Neural progenitor cell (in vitro differentiated cells): ENCODE measurements at regions not wholly inside any gene's neighbourhood (a gene's known extent, or its start where the extent isn't known, plus 50 kb on each side); places are given as distances from the start of the nearest gene placed in this dataset.

ENCODE experiments used
- DNase-seq: peaks from one replicate; pipeline ENCODE4 v3.0.0-alpha.2; 2016; ENCODE audit warnings: low spot score
- H2AFZ ChIP-seq: fragments of 200-600 bp; sonication (generic); replicated peaks from 2 replicates; pipeline ENCODE4 v1.6.1; 2016; ENCODE audit warnings: antibody characterized with exemption
- H3F3A ChIP-seq: fragments of 200-600 bp; sonication (generic); 2 replicates; pipeline ENCODE4 v1.6.1; 2016; ENCODE audit warnings: antibody characterized with exemption, low read depth
- H3K27ac ChIP-seq: fragments of 200-600 bp; sonication (generic); 2 replicates; pipeline ENCODE4 v1.5.1; 2016; ENCODE audit warnings: mild to moderate bottlenecking
- H3K27me3 ChIP-seq: fragments of 200-600 bp; sonication (generic); 2 replicates; pipeline ENCODE4 v1.6.1; 2016; ENCODE audit warnings: mild to moderate bottlenecking, moderate library complexity
- H3K36me3 ChIP-seq: fragments of 200-600 bp; sonication (generic); 2 replicates; pipeline ENCODE4 v1.5.1; 2016
- H3K4me1 ChIP-seq: fragments of 200-600 bp; sonication (generic); 2 replicates; pipeline ENCODE4 v1.6.1; 2016; ENCODE audit warnings: mixed run types
- H3K4me2 ChIP-seq: fragments of 200-600 bp; sonication (generic); 2 replicates; pipeline ENCODE4 v1.6.1; 2016
- H3K4me3 ChIP-seq: fragments of 200-600 bp; sonication (generic); 2 replicates; pipeline ENCODE4 v1.5.1; 2016
- H3K79me2 ChIP-seq: fragments of 200-600 bp; sonication (generic); 2 replicates; pipeline ENCODE4 v1.6.1; 2016; ENCODE audit warnings: low read depth
- H3K9ac ChIP-seq: fragments of 200-600 bp; sonication (generic); 2 replicates; pipeline ENCODE4 v1.6.1; 2016
- H3K9me3 ChIP-seq: fragments of 200-600 bp; sonication (generic); 2 replicates; pipeline ENCODE4 v1.5.1; 2016; ENCODE audit warnings: low read depth
- H4K20me1 ChIP-seq: fragments of 200-600 bp; sonication (generic); 2 replicates; pipeline ENCODE4 v1.6.1; 2016; ENCODE audit warnings: low read depth
- H3K27ac Mint-ChIP-seq: 3 replicates; pipeline ENCODE4 v1.8.0; 2021; ENCODE audit warnings: mixed read lengths
- H3K27me3 Mint-ChIP-seq: 2 replicates; pipeline ENCODE4 v1.8.0; 2022; ENCODE audit warnings: low read depth, mild to moderate bottlenecking, inconsistent platforms, moderate library complexity, mixed read lengths; ENCODE audit not compliant: insufficient read depth
- H3K36me3 Mint-ChIP-seq: 3 replicates; pipeline ENCODE4 v1.8.0; 2021; ENCODE audit warnings: mixed read lengths
- H3K4me1 Mint-ChIP-seq: 3 replicates; pipeline ENCODE4 v1.8.0; 2021; ENCODE audit warnings: mixed read lengths
- H3K4me3 Mint-ChIP-seq: 3 replicates; pipeline ENCODE4 v1.8.0; 2021; ENCODE audit warnings: mild to moderate bottlenecking, moderate library complexity, mixed read lengths
- H3K9me3 Mint-ChIP-seq: 3 replicates; pipeline ENCODE4 v1.8.0; 2020; ENCODE audit warnings: mixed read lengths
- EZH2 ChIP-seq: fragments of 200-600 bp; sonication (generic); IDR thresholded peaks from 2 replicates; pipeline ENCODE4 v1.6.1; 2017; ENCODE audit warnings: antibody characterized with exemption, mild to moderate bottlenecking, moderate library complexity
- EZH2phosphoT487 ChIP-seq: fragments of 200-600 bp; sonication (generic); IDR thresholded peaks from 2 replicates; pipeline ENCODE4 v1.6.1; 2017; ENCODE audit warnings: antibody characterized with exemption
- TF ChIP-seq, protein P1 (sequence below): fragments of 200-600 bp; sonication (generic); IDR thresholded peaks from 2 replicates; pipeline ENCODE4 v1.5.1; 2017; ENCODE audit warnings: antibody characterized with exemption, mild to moderate bottlenecking

DNA sequence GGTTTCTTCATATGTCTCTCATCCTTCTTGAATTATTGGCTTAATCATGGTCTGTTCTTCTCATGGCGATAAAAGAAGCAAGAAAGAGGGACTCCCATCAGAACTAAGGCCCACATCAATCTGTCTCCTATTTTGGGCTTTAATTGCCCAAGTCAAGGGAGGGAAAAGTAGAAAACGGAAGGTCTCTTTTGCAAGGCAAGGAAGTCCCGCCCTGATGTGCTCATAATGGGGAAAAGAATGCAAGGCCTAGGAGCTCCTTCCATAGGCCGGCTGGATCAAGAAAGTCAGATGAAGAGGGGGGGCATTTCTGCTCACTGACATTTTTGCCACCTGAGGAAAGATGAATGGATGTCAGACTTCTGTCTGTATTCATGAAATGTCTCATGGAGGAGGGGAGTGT lies 127.7 kb upstream of the RPS6KA3 start:
- H3K9me3 ChIP-seq = no peaks in the 10 kb centered on the region
- TF ChIP-seq, protein P1, sequence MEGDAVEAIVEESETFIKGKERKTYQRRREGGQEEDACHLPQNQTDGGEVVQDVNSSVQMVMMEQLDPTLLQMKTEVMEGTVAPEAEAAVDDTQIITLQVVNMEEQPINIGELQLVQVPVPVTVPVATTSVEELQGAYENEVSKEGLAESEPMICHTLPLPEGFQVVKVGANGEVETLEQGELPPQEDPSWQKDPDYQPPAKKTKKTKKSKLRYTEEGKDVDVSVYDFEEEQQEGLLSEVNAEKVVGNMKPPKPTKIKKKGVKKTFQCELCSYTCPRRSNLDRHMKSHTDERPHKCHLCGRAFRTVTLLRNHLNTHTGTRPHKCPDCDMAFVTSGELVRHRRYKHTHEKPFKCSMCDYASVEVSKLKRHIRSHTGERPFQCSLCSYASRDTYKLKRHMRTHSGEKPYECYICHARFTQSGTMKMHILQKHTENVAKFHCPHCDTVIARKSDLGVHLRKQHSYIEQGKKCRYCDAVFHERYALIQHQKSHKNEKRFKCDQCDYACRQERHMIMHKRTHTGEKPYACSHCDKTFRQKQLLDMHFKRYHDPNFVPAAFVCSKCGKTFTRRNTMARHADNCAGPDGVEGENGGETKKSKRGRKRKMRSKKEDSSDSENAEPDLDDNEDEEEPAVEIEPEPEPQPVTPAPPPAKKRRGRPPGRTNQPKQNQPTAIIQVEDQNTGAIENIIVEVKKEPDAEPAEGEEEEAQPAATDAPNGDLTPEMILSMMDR = no peak
- no peak for TF ChIP-seq EZH2
- no peak for TF ChIP-seq EZH2phosphoT487
- Mint-ChIP-seq H3K4me1 (peaks cover 9% of the 10 kb centered on the region), H3K27me3 (peaks cover 6% of the 10 kb centered on the region), H3K9me3 (peaks cover 6% of the 10 kb centered on the region), H3K36me3 (no peaks in the 10 kb centered on the region), H3K4me3 (no peak overlapping the region), H3K27ac (no peak overlapping the region)
- H3K4me3 ChIP-seq = no peak overlapping the region
- H3K4me1 ChIP-seq = no peaks in the 10 kb centered on the region
- no peaks in the 10 kb centered on the region for H3K27me3 ChIP-seq
- no peaks in the 10 kb centered on the region for H3K79me2 ChIP-seq
- H3K4me2 ChIP-seq = no peak overlapping the region
- H2AFZ ChIP-seq = no peak overlapping the region
- H4K20me1 ChIP-seq = no peaks in the 10 kb centered on the region
- no peaks in the 10 kb centered on the region for H3K36me3 ChIP-seq
- no peaks in the 10 kb centered on the region for H3F3A ChIP-seq
- no peak for DNase-seq
- H3K27ac ChIP-seq = no peak overlapping the region
- H3K9ac ChIP-seq = no peak overlapping the region

DNA sequence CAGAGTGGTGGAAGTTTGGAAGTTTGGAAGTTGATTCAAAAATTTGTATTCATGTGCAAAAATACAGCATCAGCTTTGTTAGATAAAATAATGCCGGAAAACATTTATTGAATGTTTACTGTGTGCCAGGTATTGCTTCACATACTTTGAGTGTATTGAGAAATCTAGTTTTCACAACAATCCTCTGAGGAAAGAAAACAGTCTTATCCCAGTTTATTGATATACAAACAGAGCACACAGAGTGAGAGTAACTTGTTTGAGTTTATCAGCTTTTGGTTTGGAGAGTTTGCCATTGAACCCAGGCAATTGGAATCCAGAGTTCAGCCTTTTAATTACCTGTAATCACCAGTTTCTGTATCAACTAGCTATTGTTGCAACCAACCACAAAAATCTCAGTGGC lies 127.2 kb upstream of the RPS6KA3 start:
- Histone ChIP-seq H3K4me1 (no peaks in the 10 kb centered on the region), H3K79me2 (no peaks in the 10 kb centered on the region), H3K9me3 (no peaks in the 10 kb centered on the region), H2AFZ (no peak overlapping the region), H3K9ac (no peak overlapping the region), H3F3A (no peaks in the 10 kb centered on the region), H3K36me3 (no peaks in the 10 kb centered on the region), H3K4me3 (no peak overlapping the region), H3K27ac (no peak overlapping the region), H3K4me2 (no peak overlapping the region), H4K20me1 (no peaks in the 10 kb centered on the region), H3K27me3 (no peaks in the 10 kb centered on the region)
- Mint-ChIP-seq H3K27ac (no peak overlapping the region), H3K4me3 (no peak overlapping the region), H3K9me3 (peaks cover 6% of the 10 kb centered on the region), H3K27me3 (peaks cover 6% of the 10 kb centered on the region), H3K4me1 (peaks cover 9% of the 10 kb centered on the region), H3K36me3 (no peaks in the 10 kb centered on the region)
- no peak for DNase-seq
- TF ChIP-seq, protein P1 = no peak
- no peak for TF ChIP-seq EZH2
- TF ChIP-seq EZH2phosphoT487 = no peak

DNA sequence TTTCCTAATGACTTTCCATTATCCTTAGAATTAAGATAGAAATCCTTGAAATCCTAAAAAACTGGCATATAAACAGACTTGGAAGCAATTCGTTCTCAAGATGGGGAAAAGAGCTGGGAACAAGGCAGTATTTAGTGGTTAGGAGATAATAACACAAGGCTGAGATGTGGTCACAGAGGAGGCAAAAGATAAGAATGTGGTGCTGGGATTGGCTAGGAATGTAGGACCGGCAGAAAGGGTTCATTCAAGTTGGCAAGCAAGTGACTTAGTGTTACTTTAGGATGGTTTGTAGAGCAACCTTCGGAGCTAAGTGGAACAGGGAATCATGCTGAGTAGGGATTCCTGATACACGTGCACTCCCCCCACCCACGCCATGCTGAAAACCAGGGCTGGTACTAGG lies 121.9 kb upstream of the RPS6KA3 start:
- TF ChIP-seq EZH2 (no peak), EZH2phosphoT487 (no peak)
- TF ChIP-seq, protein P1 = no peak
- H2AFZ ChIP-seq = no peak overlapping the region
- Mint-ChIP-seq H3K9me3 (peaks cover 6% of the 10 kb centered on the region), H3K4me1 (no peaks in the 10 kb centered on the region), H3K27ac (no peak overlapping the region), H3K27me3 (peaks cover 3% of the 10 kb centered on the region), H3K36me3 (no peaks in the 10 kb centered on the region), H3K4me3 (no peak overlapping the region)
- no peaks in the 10 kb centered on the region for H3K9me3 ChIP-seq
- no peaks in the 10 kb centered on the region for H4K20me1 ChIP-seq
- no peaks in the 10 kb centered on the region for H3K36me3 ChIP-seq
- H3K27me3 ChIP-seq = no peaks in the 10 kb centered on the region
- no peak overlapping the region for H3K4me2 ChIP-seq
- H3K4me3 ChIP-seq = no peak overlapping the region
- no peak overlapping the region for H3K9ac ChIP-seq
- no peaks in the 10 kb centered on the region for H3F3A ChIP-seq
- H3K4me1 ChIP-seq = no peaks in the 10 kb centered on the region
- no peak for DNase-seq
- H3K79me2 ChIP-seq = no peaks in the 10 kb centered on the region
- H3K27ac ChIP-seq = no peak overlapping the region
